ENCODE measurements at regions not wholly inside any gene's neighbourhood (a gene's known extent, or its start where the extent isn't known, plus 50 kb on each side); places are given as distances from the start of the nearest gene placed in this dataset.

DNA sequence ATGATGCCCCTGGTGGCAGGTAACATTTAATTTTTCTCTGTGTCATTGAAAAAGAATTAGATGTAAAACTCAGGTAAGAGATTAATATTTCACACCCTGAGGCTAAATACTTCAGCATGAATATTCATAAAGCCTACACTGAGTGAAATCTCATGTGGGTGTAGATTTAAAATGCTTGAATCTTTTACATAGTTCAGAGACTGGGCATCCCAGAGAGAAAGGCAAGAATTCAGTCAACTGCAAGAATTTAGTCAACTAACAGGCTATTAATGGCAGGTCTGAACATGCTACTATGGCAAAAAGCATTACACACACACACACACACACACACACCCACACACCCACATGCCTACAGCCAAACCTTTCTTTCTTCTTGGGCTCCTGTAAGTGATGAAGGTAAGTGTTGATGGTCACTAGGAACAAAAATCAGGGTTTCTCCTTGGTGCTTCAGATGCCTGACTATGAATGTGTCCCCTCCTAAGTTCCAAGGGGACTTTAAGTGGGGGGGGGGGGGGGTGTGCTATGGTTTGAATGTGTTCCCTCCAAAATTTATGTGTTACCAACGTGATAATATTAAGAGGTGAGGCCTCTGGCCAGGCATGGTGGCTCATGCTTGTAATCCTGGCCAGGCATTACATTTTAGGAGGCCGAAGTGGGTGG lies 63.7 kb upstream of the PSMD7 start:
- Histone ChIP-seq H3K4me1 (ENCODE audit: insufficient read depth, poor library complexity, severe bottlenecking) (no peaks in the 10 kb centered on the region), H3K4me3 (ENCODE audit: severe bottlenecking) (no peak overlapping the region), H3K9me3 (ENCODE audit: severe bottlenecking) (no peaks in the 10 kb centered on the region), H3K36me3 (ENCODE audit: low read depth) (no peaks in the 10 kb centered on the region), H3K27me3 (ENCODE audit: insufficient read depth, poor library complexity, severe bottlenecking) (peaks cover 31% of the 10 kb centered on the region), H3K27ac (ENCODE audit: poor library complexity, severe bottlenecking) (no peak overlapping the region)
- DNase-seq (ENCODE audit: low spot score) (no peak), ATAC-seq (ENCODE audit: low read depth) (no peak; the same call in 2 of the 3 replicates)
- TF ChIP-seq, protein P1, sequence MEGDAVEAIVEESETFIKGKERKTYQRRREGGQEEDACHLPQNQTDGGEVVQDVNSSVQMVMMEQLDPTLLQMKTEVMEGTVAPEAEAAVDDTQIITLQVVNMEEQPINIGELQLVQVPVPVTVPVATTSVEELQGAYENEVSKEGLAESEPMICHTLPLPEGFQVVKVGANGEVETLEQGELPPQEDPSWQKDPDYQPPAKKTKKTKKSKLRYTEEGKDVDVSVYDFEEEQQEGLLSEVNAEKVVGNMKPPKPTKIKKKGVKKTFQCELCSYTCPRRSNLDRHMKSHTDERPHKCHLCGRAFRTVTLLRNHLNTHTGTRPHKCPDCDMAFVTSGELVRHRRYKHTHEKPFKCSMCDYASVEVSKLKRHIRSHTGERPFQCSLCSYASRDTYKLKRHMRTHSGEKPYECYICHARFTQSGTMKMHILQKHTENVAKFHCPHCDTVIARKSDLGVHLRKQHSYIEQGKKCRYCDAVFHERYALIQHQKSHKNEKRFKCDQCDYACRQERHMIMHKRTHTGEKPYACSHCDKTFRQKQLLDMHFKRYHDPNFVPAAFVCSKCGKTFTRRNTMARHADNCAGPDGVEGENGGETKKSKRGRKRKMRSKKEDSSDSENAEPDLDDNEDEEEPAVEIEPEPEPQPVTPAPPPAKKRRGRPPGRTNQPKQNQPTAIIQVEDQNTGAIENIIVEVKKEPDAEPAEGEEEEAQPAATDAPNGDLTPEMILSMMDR (IDR thresholded peaks at IDR 0.05; ENCODE audit: poor library complexity, severe bottlenecking) = no peak

DNA sequence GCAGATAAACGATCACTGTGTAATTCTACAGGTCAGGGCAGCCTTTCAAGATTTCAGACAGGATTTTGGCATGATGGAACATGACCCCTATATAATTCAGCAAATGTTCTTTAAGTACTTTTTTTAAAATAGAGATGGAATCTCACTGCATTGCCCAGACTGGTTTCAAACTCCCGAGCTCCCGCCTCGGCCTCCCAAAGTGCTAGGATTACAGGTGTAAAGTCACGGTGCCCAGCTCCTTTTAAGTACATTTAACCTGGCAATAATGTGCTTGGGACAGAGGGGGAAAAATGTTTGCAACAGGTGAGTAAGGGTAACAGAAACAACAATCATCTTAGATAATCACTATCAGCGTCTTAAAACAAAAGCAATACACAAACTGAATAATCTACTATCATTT lies 66.5 kb upstream of the PSMD7 start:
- no peaks in the 10 kb centered on the region for H3K9me3 ChIP-seq (ENCODE audit: severe bottlenecking)
- H3K4me1 ChIP-seq (ENCODE audit: insufficient read depth, poor library complexity, severe bottlenecking) = no peaks in the 10 kb centered on the region
- H3K27ac ChIP-seq (ENCODE audit: poor library complexity, severe bottlenecking) = no peak overlapping the region
- DNase-seq (ENCODE audit: low spot score) (no peak), ATAC-seq (ENCODE audit: low read depth) (no peak)
- H3K27me3 ChIP-seq (ENCODE audit: insufficient read depth, poor library complexity, severe bottlenecking) = peaks cover 35% of the 10 kb centered on the region
- H3K4me3 ChIP-seq (ENCODE audit: severe bottlenecking) = no peak overlapping the region
- H3K36me3 ChIP-seq (ENCODE audit: low read depth) = no peaks in the 10 kb centered on the region
- TF ChIP-seq, protein P1 (IDR thresholded peaks at IDR 0.05; ENCODE audit: poor library complexity, severe bottlenecking) = no peak

DNA sequence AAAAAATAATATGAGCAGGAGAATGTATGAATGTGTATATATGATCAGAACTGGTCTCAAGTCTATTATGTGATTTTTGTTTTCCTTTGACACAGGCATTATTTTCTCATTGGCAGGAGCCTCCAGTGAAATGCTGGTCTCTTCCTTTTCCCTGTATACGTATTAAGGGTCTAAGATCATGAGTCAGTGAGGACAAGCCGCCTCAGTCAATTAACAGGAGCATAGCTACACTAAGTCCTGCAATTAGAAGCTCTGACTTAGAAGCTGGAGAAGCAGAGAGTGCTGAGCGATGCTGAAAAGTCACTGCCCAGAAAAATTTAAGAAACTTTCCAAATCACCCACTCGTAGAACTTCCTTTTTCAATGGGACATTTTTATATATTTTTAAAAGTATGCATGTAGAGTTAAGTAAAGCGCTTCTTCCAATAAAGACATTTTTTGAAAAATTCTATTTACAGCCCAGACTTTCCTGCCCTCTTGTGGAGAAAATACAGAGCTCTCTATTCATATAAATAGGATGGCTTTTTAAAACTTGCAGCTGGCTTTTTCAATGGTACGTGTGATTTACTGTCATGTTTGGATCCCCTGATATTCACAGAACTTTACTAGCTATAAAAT lies 70.2 kb upstream of the PSMD7 start:
- Histone ChIP-seq H3K27me3 (ENCODE audit: insufficient read depth, poor library complexity, severe bottlenecking) (peaks cover 37% of the 10 kb centered on the region), H3K9me3 (ENCODE audit: severe bottlenecking) (no peaks in the 10 kb centered on the region), H3K36me3 (ENCODE audit: low read depth) (no peaks in the 10 kb centered on the region), H3K27ac (ENCODE audit: poor library complexity, severe bottlenecking) (no peak overlapping the region), H3K4me1 (ENCODE audit: insufficient read depth, poor library complexity, severe bottlenecking) (no peaks in the 10 kb centered on the region), H3K4me3 (ENCODE audit: severe bottlenecking) (no peak overlapping the region)
- ATAC-seq (ENCODE audit: low read depth) (no peak), DNase-seq (ENCODE audit: low spot score) (no peak)
- TF ChIP-seq, protein P1 (IDR thresholded peaks at IDR 0.05; ENCODE audit: poor library complexity, severe bottlenecking) = peak; percentile 72

DNA sequence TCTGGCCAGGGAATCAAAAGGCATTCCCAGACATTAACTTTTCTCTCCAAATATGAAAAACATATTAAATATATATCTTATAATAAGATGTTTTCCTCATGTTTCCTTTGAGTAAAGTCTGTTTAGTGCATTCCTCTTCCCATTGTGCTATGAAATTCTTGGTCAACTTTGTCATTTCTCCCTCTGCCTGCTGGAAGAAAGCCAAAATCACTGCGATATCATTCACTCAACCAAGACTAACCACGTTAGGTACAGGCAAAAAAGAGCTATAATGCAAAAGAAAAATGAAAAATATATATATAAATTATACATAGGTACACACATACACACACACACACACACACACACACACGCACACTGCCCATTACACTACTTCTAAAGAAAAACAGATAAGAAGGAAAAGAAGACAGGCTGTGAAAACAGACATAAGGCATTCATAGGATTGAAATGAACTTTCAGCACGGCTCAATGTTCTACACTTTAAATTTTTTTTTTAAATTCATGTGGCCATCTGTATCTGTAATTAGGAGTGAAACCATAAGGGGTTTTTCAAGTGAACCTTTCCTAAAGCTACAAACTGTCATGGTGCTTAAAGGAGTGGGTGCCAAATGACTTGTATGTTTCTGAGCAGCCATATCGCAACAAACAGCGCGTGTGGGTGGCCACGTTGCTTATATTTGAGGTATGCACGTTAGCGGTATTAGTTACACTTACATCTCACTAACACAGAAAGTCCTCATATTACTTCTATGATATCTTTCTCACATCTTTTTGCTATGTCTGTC lies 71.6 kb upstream of the PSMD7 start:
- no peaks in the 10 kb centered on the region for H3K4me1 ChIP-seq (ENCODE audit: insufficient read depth, poor library complexity, severe bottlenecking)
- H3K27ac ChIP-seq (ENCODE audit: poor library complexity, severe bottlenecking) = no peak overlapping the region
- H3K4me3 ChIP-seq (ENCODE audit: severe bottlenecking) = no peak overlapping the region
- peaks cover 23% of the 10 kb centered on the region for H3K27me3 ChIP-seq (ENCODE audit: insufficient read depth, poor library complexity, severe bottlenecking)
- ATAC-seq (ENCODE audit: low read depth) (no peak), DNase-seq (ENCODE audit: low spot score) (no peak)
- H3K36me3 ChIP-seq (ENCODE audit: low read depth) = no peaks in the 10 kb centered on the region
- TF ChIP-seq, protein P1 (IDR thresholded peaks at IDR 0.05; ENCODE audit: poor library complexity, severe bottlenecking) = no peak
- no peaks in the 10 kb centered on the region for H3K9me3 ChIP-seq (ENCODE audit: severe bottlenecking)
